ENCODE measurements at regions not wholly inside any gene's neighbourhood (a gene's known extent, or its start where the extent isn't known, plus 50 kb on each side); places are given as distances from the start of the nearest gene placed in this dataset.
A peak's percentile ranks its signal among the peaks of the same experiment; 100 is the strongest.

DNA sequence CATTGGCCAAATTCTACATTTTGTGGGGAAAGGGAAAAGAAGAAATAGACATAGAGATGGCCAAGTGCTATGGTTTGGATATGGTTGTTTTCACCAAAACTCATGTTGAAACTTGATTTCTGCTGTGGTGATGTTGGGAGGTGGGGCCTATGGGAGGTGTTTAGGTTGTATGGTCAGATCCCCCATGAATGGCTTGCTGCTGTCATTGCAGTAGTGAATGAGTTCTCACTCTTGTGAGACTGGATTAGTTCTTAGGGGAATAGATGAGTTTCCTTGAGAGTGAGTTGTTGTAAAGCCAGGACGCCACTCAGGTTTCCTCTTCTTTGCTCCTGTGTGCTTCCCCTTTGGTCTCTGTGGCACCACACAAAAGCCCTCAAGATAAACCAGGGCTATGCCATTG is 242.6 kb upstream of the RFC3 start:
- no peak overlapping the region for H3K4me3 ChIP-seq (ENCODE audit: low read depth, low read length)
- DNase-seq (ENCODE audit: low read depth): peak; percentile 6
- TF ChIP-seq, protein P1, sequence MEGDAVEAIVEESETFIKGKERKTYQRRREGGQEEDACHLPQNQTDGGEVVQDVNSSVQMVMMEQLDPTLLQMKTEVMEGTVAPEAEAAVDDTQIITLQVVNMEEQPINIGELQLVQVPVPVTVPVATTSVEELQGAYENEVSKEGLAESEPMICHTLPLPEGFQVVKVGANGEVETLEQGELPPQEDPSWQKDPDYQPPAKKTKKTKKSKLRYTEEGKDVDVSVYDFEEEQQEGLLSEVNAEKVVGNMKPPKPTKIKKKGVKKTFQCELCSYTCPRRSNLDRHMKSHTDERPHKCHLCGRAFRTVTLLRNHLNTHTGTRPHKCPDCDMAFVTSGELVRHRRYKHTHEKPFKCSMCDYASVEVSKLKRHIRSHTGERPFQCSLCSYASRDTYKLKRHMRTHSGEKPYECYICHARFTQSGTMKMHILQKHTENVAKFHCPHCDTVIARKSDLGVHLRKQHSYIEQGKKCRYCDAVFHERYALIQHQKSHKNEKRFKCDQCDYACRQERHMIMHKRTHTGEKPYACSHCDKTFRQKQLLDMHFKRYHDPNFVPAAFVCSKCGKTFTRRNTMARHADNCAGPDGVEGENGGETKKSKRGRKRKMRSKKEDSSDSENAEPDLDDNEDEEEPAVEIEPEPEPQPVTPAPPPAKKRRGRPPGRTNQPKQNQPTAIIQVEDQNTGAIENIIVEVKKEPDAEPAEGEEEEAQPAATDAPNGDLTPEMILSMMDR (IDR thresholded peaks at IDR 0.05; ENCODE audit: insufficient read depth, low read depth, low read length, missing control alignments): no peak

- H3K4me3 ChIP-seq (ENCODE audit: low read depth, low read length): no peak overlapping the region
- TF ChIP-seq, protein P1 (IDR thresholded peaks at IDR 0.05; ENCODE audit: insufficient read depth, low read depth, low read length, missing control alignments): no peak
- DNase-seq (ENCODE audit: low read depth): no peak
Observed at GRCh38 chr13:33577007-33577406, 240.9 kb upstream of the RFC3 start.

DNA sequence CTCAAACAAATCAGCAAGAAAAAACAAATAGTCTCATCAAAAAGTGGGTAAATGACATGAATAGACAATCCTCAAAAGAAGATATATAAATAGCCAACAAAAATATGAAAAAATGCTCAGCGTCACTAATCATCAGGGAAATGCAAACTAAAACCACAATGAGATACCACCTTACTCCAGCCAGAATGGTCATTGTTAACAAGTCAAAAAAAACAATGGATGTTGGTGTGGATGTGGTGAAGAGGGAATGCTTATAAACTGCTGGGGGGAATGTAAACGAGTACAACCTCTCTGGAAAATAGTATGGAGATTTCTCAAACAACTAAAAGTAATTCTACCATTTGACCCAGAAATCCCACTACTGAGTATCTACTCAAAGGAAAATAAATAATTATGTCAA is 239.2 kb upstream of the RFC3 start:
- H3K4me3 ChIP-seq (ENCODE audit: low read depth, low read length): no peak overlapping the region
- TF ChIP-seq, protein P1 (IDR thresholded peaks at IDR 0.05; ENCODE audit: insufficient read depth, low read depth, low read length, missing control alignments): no peak
- no peak for DNase-seq (ENCODE audit: low read depth)

- H3K4me3 ChIP-seq (ENCODE audit: low read depth, low read length): no peak overlapping the region
- DNase-seq (ENCODE audit: low read depth): no peak
- TF ChIP-seq, protein P1 (IDR thresholded peaks at IDR 0.05; ENCODE audit: insufficient read depth, low read depth, low read length, missing control alignments): no peak
Observed at GRCh38 chr13:33582121-33582520, 235.8 kb upstream of the RFC3 start.

DNA sequence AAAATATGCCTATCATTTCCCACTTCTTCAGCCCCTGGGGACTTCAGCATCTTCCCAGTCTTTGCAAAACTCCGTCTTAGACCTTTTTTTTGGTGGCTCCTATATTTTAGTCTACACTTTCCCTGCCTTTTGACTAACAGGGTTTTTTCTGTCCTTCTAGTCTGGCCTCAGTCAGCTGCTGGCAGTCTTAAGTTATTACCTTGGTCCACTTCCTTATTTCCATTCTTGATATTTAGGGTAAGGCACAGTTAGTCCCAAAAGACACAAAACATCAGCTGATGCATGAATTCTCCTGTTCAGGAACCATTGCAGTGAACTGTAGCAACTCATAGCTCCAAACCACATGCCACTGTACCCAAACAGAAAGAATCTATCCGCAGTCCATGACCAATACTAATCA is 234.6 kb upstream of the RFC3 start:
- no peak for DNase-seq (ENCODE audit: low read depth)
- H3K4me3 ChIP-seq (ENCODE audit: low read depth, low read length): no peak overlapping the region
- TF ChIP-seq, protein P1 (IDR thresholded peaks at IDR 0.05; ENCODE audit: insufficient read depth, low read depth, low read length, missing control alignments): no peak

DNA sequence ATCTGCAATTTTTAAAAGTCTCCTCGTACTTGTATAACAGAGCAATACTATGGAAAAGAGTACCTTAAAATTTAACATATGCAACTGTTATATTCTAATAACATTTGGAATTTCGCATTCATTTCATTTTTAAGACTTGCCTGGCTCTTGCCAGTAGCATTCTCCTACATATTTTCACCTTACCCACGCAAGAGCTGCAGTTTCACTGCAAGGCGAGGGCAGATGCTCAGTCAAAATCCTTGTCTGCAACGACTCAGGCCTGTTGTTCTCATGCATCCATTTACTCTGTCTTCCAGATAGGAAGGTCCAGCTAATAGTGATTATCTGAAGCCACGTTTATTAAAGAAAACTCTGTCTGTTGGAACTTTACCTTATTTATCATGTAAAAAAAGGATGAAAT is 227.0 kb upstream of the RFC3 start:
- no peak overlapping the region for H3K4me3 ChIP-seq (ENCODE audit: low read depth, low read length)
- no peak for DNase-seq (ENCODE audit: low read depth)
- TF ChIP-seq, protein P1 (IDR thresholded peaks at IDR 0.05; ENCODE audit: insufficient read depth, low read depth, low read length, missing control alignments): no peak

- DNase-seq (ENCODE audit: low read depth): no peak
- no peak overlapping the region for H3K4me3 ChIP-seq (ENCODE audit: low read depth, low read length)
- TF ChIP-seq, protein P1 (IDR thresholded peaks at IDR 0.05; ENCODE audit: insufficient read depth, low read depth, low read length, missing control alignments): no peak
Observed at GRCh38 chr13:33606692-33607091, 211.3 kb upstream of the RFC3 start.

Measured in GM12865 (cell line).